ENCODE measurements at regions not wholly inside any gene's neighbourhood (a gene's known extent, or its start where the extent isn't known, plus 50 kb on each side); places are given as distances from the start of the nearest gene placed in this dataset.
"Not testable (repeated sequence)": the region's sequence is repeated elsewhere in the genome, so short reads cannot be mapped to it uniquely, and the experiment has no call there.

- ATAC-seq = peak in 1 of 2 donors; percentile 38
These were observed 155.8 kb upstream of the ATP11B start for GRCh38 chr3:182637350-182638110.

GRCh38 chr3:182644013-182644412, 149.3 kb upstream of the ATP11B start:
- H3K27ac ChIP-seq (ENCODE audit: low read length) = no peak overlapping the region
- H3K4me3 ChIP-seq (ENCODE audit: low read length) = no peak overlapping the region
- intact Hi-C loops (cut with DNase I) = no loop called here
- 79% methylated on average over 3 of the region's 3 CpGs for WGBS
- H3K27me3 ChIP-seq (ENCODE audit: control insufficient read depth, insufficient read depth) = no peaks in the 10 kb centered on the region
- no peaks in the 10 kb centered on the region for H3K9me3 ChIP-seq (ENCODE audit: control insufficient read depth, low read length)
- DNase-seq (no peak), ATAC-seq (no peak)
- no peaks in the 10 kb centered on the region for H3K4me1 ChIP-seq (ENCODE audit: control insufficient read depth, insufficient read depth, low read length)

More at GRCh38 chr3:182637350-182638110, 155.8 kb upstream of the ATP11B start:
- H3K27ac ChIP-seq (ENCODE audit: low read length) = no peak overlapping the region
- H3K27me3 ChIP-seq (ENCODE audit: control insufficient read depth, insufficient read depth) = no peaks in the 10 kb centered on the region
- H3K4me3 ChIP-seq (ENCODE audit: low read length) = no peak overlapping the region
- H3K9me3 ChIP-seq (ENCODE audit: control insufficient read depth, low read length) = no peaks in the 10 kb centered on the region
- no peak for DNase-seq
- WGBS = 69% methylated on average over 2 of the region's 2 CpGs
- no peaks in the 10 kb centered on the region for H3K4me1 ChIP-seq (ENCODE audit: control insufficient read depth, insufficient read depth, low read length)
- intact Hi-C loops (cut with DNase I) = no loop called here

GRCh38 chr3:182644790-182645433, 148.4 kb upstream of the ATP11B start:
- WGBS = 85% methylated on average over 5 of the region's 5 CpGs
- ATAC-seq (no peak), DNase-seq (no peak)
- intact Hi-C loops (cut with DNase I) = no loop called here
- no peaks in the 10 kb centered on the region for H3K4me1 ChIP-seq (ENCODE audit: control insufficient read depth, insufficient read depth, low read length)
- H3K27me3 ChIP-seq (ENCODE audit: control insufficient read depth, insufficient read depth) = no peaks in the 10 kb centered on the region
- H3K4me3 ChIP-seq (ENCODE audit: low read length) = no peak overlapping the region
- H3K27ac ChIP-seq (ENCODE audit: low read length) = no peak overlapping the region
- H3K9me3 ChIP-seq (ENCODE audit: control insufficient read depth, low read length) = no peaks in the 10 kb centered on the region

- DNase-seq = no peak
- no peaks in the 10 kb centered on the region for H3K4me1 ChIP-seq (ENCODE audit: control insufficient read depth, insufficient read depth, low read length)
- intact Hi-C loops (cut with DNase I) = no loop called here
- H3K27ac ChIP-seq (ENCODE audit: low read length) = no peak overlapping the region
- no peaks in the 10 kb centered on the region for H3K9me3 ChIP-seq (ENCODE audit: control insufficient read depth, low read length)
- H3K27me3 ChIP-seq (ENCODE audit: control insufficient read depth, insufficient read depth) = no peaks in the 10 kb centered on the region
- WGBS = 83% methylated on average over 3 of the region's 3 CpGs
- no peak for ATAC-seq
- no peak overlapping the region for H3K4me3 ChIP-seq (ENCODE audit: low read length)
These were observed 142.7 kb upstream of the ATP11B start for GRCh38 chr3:182650568-182651128.

GRCh38 chr3:182651461-182651860, 141.8 kb upstream of the ATP11B start:
- Histone ChIP-seq H3K9me3 (ENCODE audit: control insufficient read depth, low read length) (no peaks in the 10 kb centered on the region), H3K27me3 (ENCODE audit: control insufficient read depth, insufficient read depth) (no peaks in the 10 kb centered on the region), H3K27ac (ENCODE audit: low read length) (no peak overlapping the region), H3K4me3 (ENCODE audit: low read length) (no peak overlapping the region), H3K4me1 (ENCODE audit: control insufficient read depth, insufficient read depth, low read length) (no peaks in the 10 kb centered on the region)
- DNase-seq (no peak), ATAC-seq (no peak)
- intact Hi-C loops (cut with DNase I) = no loop called here
- 83% methylated on average over 8 of the region's 8 CpGs for whole genome bisulfite sequencing

- H3K9me3 ChIP-seq (ENCODE audit: control insufficient read depth, low read length); H3K27me3 ChIP-seq (ENCODE audit: control insufficient read depth, insufficient read depth); H3K4me1 ChIP-seq (ENCODE audit: control insufficient read depth, insufficient read depth, low read length); H3K27ac ChIP-seq (ENCODE audit: low read length); H3K4me3 ChIP-seq (ENCODE audit: low read length); intact Hi-C loops (cut with DNase I); DNase-seq; ATAC-seq: not testable (repeated sequence)
- WGBS = 93% methylated on average over 1 of the region's 1 CpG
These were observed 140.2 kb upstream of the ATP11B start for GRCh38 chr3:182653065-182653464.

GRCh38 chr3:182668541-182668940, 124.8 kb upstream of the ATP11B start:
- DNase-seq = no peak
- Histone ChIP-seq H3K27me3 (ENCODE audit: control insufficient read depth, insufficient read depth) (no peaks in the 10 kb centered on the region), H3K9me3 (ENCODE audit: control insufficient read depth, low read length) (no peaks in the 10 kb centered on the region), H3K27ac (ENCODE audit: low read length) (no peak overlapping the region), H3K4me3 (ENCODE audit: low read length) (no peak overlapping the region), H3K4me1 (ENCODE audit: control insufficient read depth, insufficient read depth, low read length) (no peaks in the 10 kb centered on the region)
- WGBS = 87% methylated on average over 3 of the region's 3 CpGs
- no peak for ATAC-seq
- intact Hi-C loops (cut with DNase I) = no loop called here

- H3K4me3 ChIP-seq (ENCODE audit: low read length) = no peak overlapping the region
- ATAC-seq (no peak), DNase-seq (no peak)
- intact Hi-C loops (cut with DNase I) = no loop called here
- no peaks in the 10 kb centered on the region for H3K9me3 ChIP-seq (ENCODE audit: control insufficient read depth, low read length)
- no peaks in the 10 kb centered on the region for H3K4me1 ChIP-seq (ENCODE audit: control insufficient read depth, insufficient read depth, low read length)
- H3K27ac ChIP-seq (ENCODE audit: low read length) = no peak overlapping the region
- no peaks in the 10 kb centered on the region for H3K27me3 ChIP-seq (ENCODE audit: control insufficient read depth, insufficient read depth)
These were observed 124.3 kb upstream of the ATP11B start for GRCh38 chr3:182668974-182669373.

GRCh38 chr3:182671541-182671940, 121.8 kb upstream of the ATP11B start:
- ATAC-seq (no peak), DNase-seq (no peak)
- intact Hi-C loops (cut with DNase I) = no loop called here
- H3K27ac ChIP-seq (ENCODE audit: low read length) = no peak overlapping the region
- no peak overlapping the region for H3K4me3 ChIP-seq (ENCODE audit: low read length)
- no peaks in the 10 kb centered on the region for H3K9me3 ChIP-seq (ENCODE audit: control insufficient read depth, low read length)
- H3K4me1 ChIP-seq (ENCODE audit: control insufficient read depth, insufficient read depth, low read length) = no peaks in the 10 kb centered on the region
- WGBS = 59% methylated on average over 2 of the region's 2 CpGs
- H3K27me3 ChIP-seq (ENCODE audit: control insufficient read depth, insufficient read depth) = no peaks in the 10 kb centered on the region

- Histone ChIP-seq H3K9me3 (ENCODE audit: control insufficient read depth, low read length) (no peaks in the 10 kb centered on the region), H3K27me3 (ENCODE audit: control insufficient read depth, insufficient read depth) (no peaks in the 10 kb centered on the region), H3K4me1 (ENCODE audit: control insufficient read depth, insufficient read depth, low read length) (no peaks in the 10 kb centered on the region), H3K4me3 (ENCODE audit: low read length) (no peak overlapping the region), H3K27ac (ENCODE audit: low read length) (no peak overlapping the region)
- 50% methylated on average over 5 of the region's 5 CpGs for WGBS
- DNase-seq = no peak
- intact Hi-C loops (cut with DNase I) = no loop called here
- ATAC-seq = no peak
These were observed 121.4 kb upstream of the ATP11B start for GRCh38 chr3:182671942-182672341.

- no peak for DNase-seq
- 71% methylated on average over 3 of the region's 3 CpGs for WGBS
- no peak for ATAC-seq
- Histone ChIP-seq H3K4me3 (ENCODE audit: low read length) (no peak overlapping the region), H3K4me1 (ENCODE audit: control insufficient read depth, insufficient read depth, low read length) (no peaks in the 10 kb centered on the region), H3K27ac (ENCODE audit: low read length) (no peak overlapping the region), H3K9me3 (ENCODE audit: control insufficient read depth, low read length) (no peaks in the 10 kb centered on the region), H3K27me3 (ENCODE audit: control insufficient read depth, insufficient read depth) (no peaks in the 10 kb centered on the region)
- intact Hi-C loops (cut with DNase I) = no loop called here
These were observed 120.0 kb upstream of the ATP11B start for GRCh38 chr3:182673336-182673735.
